IPS-NIHi7 (cell line): ENCODE measurements at regions not wholly inside any gene's neighbourhood (a gene's known extent, or its start where the extent isn't known, plus 50 kb on each side); places are given as distances from the start of the nearest gene placed in this dataset.
"Not testable (repeated sequence)": the region's sequence is repeated elsewhere in the genome, so short reads cannot be mapped to it uniquely, and the experiment has no call there.

Source experiments
- DNase-seq: peaks from one replicate; pipeline ENCODE4 v3.0.0; 2012; ENCODE audit warnings: mixed read lengths; ENCODE audit errors: extremely low spot score

GRCh38 chr9:41623666-41624065 lies 434.5 kb upstream of the ZNG1F start:
- not testable (repeated sequence) for DNase-seq

GRCh38 chr9:41619254-41619653 lies 430.1 kb upstream of the ZNG1F start:
- not testable (repeated sequence) for DNase-seq

GRCh38 chr9:41606961-41607547 lies 417.9 kb upstream of the ZNG1F start:
- DNase-seq = not testable (repeated sequence)

GRCh38 chr9:41565572-41565971 lies 376.5 kb upstream of the ZNG1F start:
- DNase-seq = not testable (repeated sequence)
